CD14-positive monocyte (primary cell): ENCODE measurements at regions not wholly inside any gene's neighbourhood (a gene's known extent, or its start where the extent isn't known, plus 50 kb on each side); places are given as distances from the start of the nearest gene placed in this dataset.
A peak's percentile ranks its signal among the peaks of the same experiment; 100 is the strongest.

Experiments
- DNase-seq, 3 donors: peaks; one replicate each; pipeline ENCODE4 v3.0.0-alpha.2; 2011 to 2022
- H2AFZ ChIP-seq: 2 replicates; pipeline ENCODE4 v1.6.0; 2012; ENCODE audit warnings: mild to moderate bottlenecking, low read depth, low read length, inconsistent platforms; ENCODE audit not compliant: insufficient read depth, poor library complexity, severe bottlenecking
- H3K27ac ChIP-seq, 2 donors: 1 replicate in 1 of 2; 2 replicates in 1 of 2; pipeline ENCODE4 v1.5.1; 2012 to 2013; ENCODE audit warnings: low read length in 2 of 2, control low read depth in 1 of 2, inconsistent platforms in 1 of 2, low read depth in 1 of 2, mild to moderate bottlenecking in 1 of 2
- H3K27me3 ChIP-seq, 2 donors: one replicate each; pipeline versions ENCODE4 v1.6.0 to v1.6.1; 2011 to 2013; ENCODE audit warnings: low read length in 2 of 2; ENCODE audit not compliant: control insufficient read depth in 2 of 2, insufficient read depth in 2 of 2
- H3K36me3 ChIP-seq, 2 donors: replicated peaks in 1 of 2; 1 replicate in 1 of 2; 2 replicates in 1 of 2; pipeline versions ENCODE4 v1.5.1 to v1.6.1; 2012 to 2013; ENCODE audit warnings: low read length in 2 of 2, control low read depth in 1 of 2, inconsistent platforms in 1 of 2, mild to moderate bottlenecking in 1 of 2; ENCODE audit not compliant: insufficient read depth in 2 of 2, control insufficient read depth in 1 of 2
- H3K4me1 ChIP-seq, 2 donors: 1 replicate in 1 of 2; 2 replicates in 1 of 2; pipeline versions ENCODE4 v1.5.1 to v1.6.1; 2012 to 2013; ENCODE audit warnings: low read length in 2 of 2, control low read depth in 1 of 2, inconsistent platforms in 1 of 2, mild to moderate bottlenecking in 1 of 2, moderate library complexity in 1 of 2; ENCODE audit not compliant: insufficient read depth in 2 of 2, control insufficient read depth in 1 of 2
- H3K4me2 ChIP-seq: replicated peaks from 2 replicates; pipeline ENCODE3; 2012; ENCODE audit warnings: low read length, moderate library complexity, mild to moderate bottlenecking; ENCODE audit not compliant: poor library complexity, severe bottlenecking; ENCODE audit errors: extremely low read depth
- H3K4me3 ChIP-seq, 3 experiments: fragments of 200-600 bp in 1 of 3; sonication (generic) in 1 of 3; replicated peaks in 1 of 3; 1 replicate in 2 of 3; 2 replicates in 1 of 3; pipeline ENCODE4 v1.5.1; 2011 to 2013; ENCODE audit warnings: low read length in 3 of 3, mild to moderate bottlenecking in 3 of 3, control low read depth in 2 of 3, low read depth in 2 of 3, inconsistent platforms in 1 of 3, moderate library complexity in 1 of 3
- H3K79me2 ChIP-seq: 2 replicates; pipeline ENCODE4 v1.6.0; 2012; ENCODE audit warnings: mild to moderate bottlenecking, control low read depth, inconsistent platforms, low read length, moderate library complexity; ENCODE audit not compliant: insufficient read depth
- H3K9ac ChIP-seq: 2 replicates; pipeline ENCODE4 v1.6.0; 2017; ENCODE audit warnings: low read length, mild to moderate bottlenecking; ENCODE audit not compliant: insufficient read depth, poor library complexity, severe bottlenecking
- H3K9me3 ChIP-seq, 2 donors: replicated peaks in 1 of 2; 1 replicate in 1 of 2; 2 replicates in 1 of 2; pipeline versions ENCODE4 v1.5.1 to v1.6.1; 2012 to 2013; ENCODE audit warnings: low read length in 2 of 2, control low read depth in 1 of 2; ENCODE audit not compliant: control insufficient read depth in 1 of 2, insufficient read depth in 1 of 2
- H4K20me1 ChIP-seq: 2 replicates; pipeline ENCODE4 v1.6.0; 2012; ENCODE audit warnings: mild to moderate bottlenecking, low read length, control low read depth, moderate library complexity; ENCODE audit not compliant: insufficient read depth
- H3K27ac Mint-ChIP-seq, 7 donors: one replicate each; pipeline ENCODE4 v1.8.0; 2020; ENCODE audit warnings: mild to moderate bottlenecking in 7 of 7, mixed read lengths in 7 of 7, moderate library complexity in 6 of 7, inconsistent platforms in 2 of 7
- H3K27me3 Mint-ChIP-seq, 3 donors: one replicate each; pipeline ENCODE4 v1.8.0; 2021 to 2022; ENCODE audit warnings: low read depth in 3 of 3, mild to moderate bottlenecking in 3 of 3, mixed read lengths in 3 of 3, moderate library complexity in 3 of 3, inconsistent platforms in 1 of 3
- H3K36me3 Mint-ChIP-seq, 2 donors: one replicate each; pipeline ENCODE4 v1.8.0; 2020; ENCODE audit warnings: mixed read lengths in 2 of 2, inconsistent platforms in 1 of 2, mild to moderate bottlenecking in 1 of 2
- H3K4me1 Mint-ChIP-seq: one replicate; pipeline ENCODE4 v1.8.0; 2020; ENCODE audit warnings: mild to moderate bottlenecking, mixed read lengths
- H3K4me3 Mint-ChIP-seq, 2 donors: one replicate each; pipeline ENCODE4 v1.8.0; 2020; ENCODE audit warnings: mild to moderate bottlenecking in 2 of 2, mixed read lengths in 2 of 2, moderate library complexity in 1 of 2
- H3K9me3 Mint-ChIP-seq, 7 donors: one replicate each; pipeline ENCODE4 v1.8.0; 2020 to 2022; ENCODE audit warnings: mixed read lengths in 7 of 7, mild to moderate bottlenecking in 6 of 7, moderate library complexity in 6 of 7, inconsistent platforms in 2 of 7
- CTCF ChIP-seq: fragments of 200-600 bp; IDR thresholded peaks from one replicate; pipeline ENCODE4 v1.8.0; 2022; ENCODE audit warnings: antibody characterized with exemption, mild to moderate bottlenecking
- WGBS: methylation state at CpG from one replicate; pipeline ENCODE4 v1.1.5; 2013; ENCODE audit warnings: missing lambda C conversion rate; ENCODE audit not compliant: insufficient coverage; 5-methylcytosine and 5-hydroxymethylcytosine counted together
- intact Hi-C, 2 donors: fragments of 100-400 bp; cut with micrococcal nuclease; formaldehyde crosslinking; loops; one replicate each; pipeline versions ENCODE4 v1.15.0 to v1.15.1; 2023

- no peak for TF ChIP-seq CTCF
- Mint-ChIP-seq H3K36me3 (no peaks in the 10 kb centered on the region), H3K4me3 (peak overlapping the region in 1 of 2 donors; percentile 32), H3K4me1 (peaks cover 10% of the 10 kb centered on the region), H3K27me3 (peaks cover 45 to 64% (median 51%) of the 10 kb centered on the region in 3 donors), H3K27ac (no peak overlapping the region), H3K9me3 (peaks cover 0 to 3% (median 0%) of the 10 kb centered on the region in 7 donors)
- WGBS: 93% methylated on average over 13 of the region's 28 CpGs
- Histone ChIP-seq H3K4me3 (no peak overlapping the region), H2AFZ (no peak overlapping the region), H3K27me3 (peaks cover 32 to 53% of the 10 kb centered on the region in 2 donors), H3K4me1 (no peaks in the 10 kb centered on the region), H3K27ac (no peak overlapping the region), H3K4me2 (no peak overlapping the region), H3K9me3 (no peaks in the 10 kb centered on the region), H3K79me2 (no peaks in the 10 kb centered on the region), H3K9ac (no peak overlapping the region), H3K36me3 (no peaks in the 10 kb centered on the region), H4K20me1 (no peaks in the 10 kb centered on the region)
- no peak for DNase-seq
- intact Hi-C loops: loop anchor here in 1 of 2 donors (5.0 kb wide), 1 partner anchor 1095 kb away; no protein-coding TSS in a partner anchor
Measured at GRCh38 chr10:129032372-129033313, 434.4 kb upstream of the MGMT start.

- Mint-ChIP-seq H3K27me3 (peaks cover 43 to 67% (median 54%) of the 10 kb centered on the region in 3 donors), H3K36me3 (no peaks in the 10 kb centered on the region), H3K27ac (no peak overlapping the region), H3K9me3 (peaks cover 0 to 3% (median 0%) of the 10 kb centered on the region in 7 donors), H3K4me3 (peak overlapping the region in 1 of 2 donors; percentile 17), H3K4me1 (peaks cover 10% of the 10 kb centered on the region)
- no CpG with 5 or more reads among the region's 8 CpGs for WGBS
- no peak for DNase-seq
- Histone ChIP-seq H3K27ac (no peak overlapping the region), H4K20me1 (no peaks in the 10 kb centered on the region), H3K4me1 (no peaks in the 10 kb centered on the region), H3K4me3 (no peak overlapping the region), H3K36me3 (no peaks in the 10 kb centered on the region), H3K27me3 (peaks cover 32 to 53% of the 10 kb centered on the region in 2 donors), H2AFZ (no peak overlapping the region), H3K9me3 (no peaks in the 10 kb centered on the region), H3K9ac (no peak overlapping the region), H3K4me2 (no peak overlapping the region), H3K79me2 (no peaks in the 10 kb centered on the region)
- intact Hi-C loops: loop anchor here in 1 of 2 donors (5.0 kb wide), 1 partner anchor 1094 kb away; no protein-coding TSS in a partner anchor
- no peak for TF ChIP-seq CTCF
Measured at GRCh38 chr10:129033340-129033739, 433.7 kb upstream of the MGMT start.
